Lung (tissue), 11 donors: ENCODE measurements at regions not wholly inside any gene's neighbourhood (a gene's known extent, or its start where the extent isn't known, plus 50 kb on each side); places are given as distances from the start of the nearest gene placed in this dataset.

Experiments
- ATAC-seq: fragments of 200-7000 bp; cut with Tn5 transposase; one replicate; pipeline ENCODE4 v1.9.1; 2020; ENCODE audit warnings: moderate number of reproducible peaks; ENCODE audit not compliant: insufficient read depth, low FRiP score
- DNase-seq, 3 donors: peaks; one replicate each; pipeline ENCODE4 v3.0.0-alpha.2; 2013 to 2017
- H3K27ac ChIP-seq, 2 donors: one replicate each; pipeline ENCODE4 v1.5.1; 2013; ENCODE audit warnings: mild to moderate bottlenecking in 2 of 2, moderate library complexity in 2 of 2, control low read depth in 1 of 2, inconsistent platforms in 1 of 2, low read depth in 1 of 2, low read length in 1 of 2
- H3K27me3 ChIP-seq, 3 donors: one replicate each; pipeline ENCODE4 v1.5.1; 2013; ENCODE audit warnings: low read length in 2 of 3; ENCODE audit not compliant: control insufficient read depth in 3 of 3, insufficient read depth in 3 of 3
- H3K36me3 ChIP-seq, 4 donors: one replicate each; pipeline ENCODE4 v1.5.1; 2013; ENCODE audit warnings: low read length in 4 of 4, mild to moderate bottlenecking in 1 of 4, moderate library complexity in 1 of 4; ENCODE audit not compliant: control insufficient read depth in 4 of 4, insufficient read depth in 4 of 4
- H3K4me1 ChIP-seq, 5 donors: one replicate each; pipeline ENCODE4 v1.5.1; 2013; ENCODE audit warnings: low read length in 5 of 5, mild to moderate bottlenecking in 2 of 5, moderate library complexity in 1 of 5; ENCODE audit not compliant: control insufficient read depth in 5 of 5, insufficient read depth in 5 of 5
- H3K4me3 ChIP-seq: one replicate; pipeline ENCODE4 v1.5.1; 2013; ENCODE audit warnings: mild to moderate bottlenecking, control low read depth, moderate library complexity
- H3K9ac ChIP-seq, 2 donors: one replicate each; pipeline ENCODE4 v1.5.1; 2013; ENCODE audit warnings: low read length in 2 of 2, control low read depth in 1 of 2; ENCODE audit not compliant: insufficient read depth in 1 of 2
- H3K9me3 ChIP-seq, 4 donors: one replicate each; pipeline ENCODE4 v1.5.1; 2013; ENCODE audit warnings: low read length in 3 of 4, mild to moderate bottlenecking in 1 of 4, moderate library complexity in 1 of 4; ENCODE audit not compliant: control insufficient read depth in 4 of 4, insufficient read depth in 3 of 4
- WGBS, 2 donors: extraction: QIAGEN DNeasy Blood & Tissue Kit; methylation state at CpG; one replicate each; pipeline ENCODE4 v1.1.7; 2013; 5-methylcytosine and 5-hydroxymethylcytosine counted together
- TF ChIP-seq, protein P1 (sequence below): IDR thresholded peaks from 2 replicates; pipeline ENCODE4 v1.5.1; 2012; ENCODE audit warnings: mild to moderate bottlenecking; ENCODE audit errors: control extremely low read depth, extremely low read depth
- donor health status: control.
- donor health status: control.
- donor health status: Bipolar disorder and iron deficiency.
- donor health status: healthy.
- donor health status: DM: yes; HTN: yes; CAD: no.

GRCh38 chr22:49158741-49159564 is 668.7 kb downstream of the BRD1 start:
- WGBS, 2 donors, result 74 to 75% methylated on average over 19 of the region's 19 CpGs
- Histone ChIP-seq H3K9ac (no peak overlapping the region), H3K27me3 (no peaks in the 10 kb centered on the region), H3K9me3 (no peaks in the 10 kb centered on the region), H3K4me1 (no peaks in the 10 kb centered on the region), H3K36me3 (no peaks in the 10 kb centered on the region), H3K27ac (no peak overlapping the region), H3K4me3 (no peak overlapping the region)
- DNase-seq, result no peak
- ATAC-seq, result no peak
- TF ChIP-seq, protein P1, sequence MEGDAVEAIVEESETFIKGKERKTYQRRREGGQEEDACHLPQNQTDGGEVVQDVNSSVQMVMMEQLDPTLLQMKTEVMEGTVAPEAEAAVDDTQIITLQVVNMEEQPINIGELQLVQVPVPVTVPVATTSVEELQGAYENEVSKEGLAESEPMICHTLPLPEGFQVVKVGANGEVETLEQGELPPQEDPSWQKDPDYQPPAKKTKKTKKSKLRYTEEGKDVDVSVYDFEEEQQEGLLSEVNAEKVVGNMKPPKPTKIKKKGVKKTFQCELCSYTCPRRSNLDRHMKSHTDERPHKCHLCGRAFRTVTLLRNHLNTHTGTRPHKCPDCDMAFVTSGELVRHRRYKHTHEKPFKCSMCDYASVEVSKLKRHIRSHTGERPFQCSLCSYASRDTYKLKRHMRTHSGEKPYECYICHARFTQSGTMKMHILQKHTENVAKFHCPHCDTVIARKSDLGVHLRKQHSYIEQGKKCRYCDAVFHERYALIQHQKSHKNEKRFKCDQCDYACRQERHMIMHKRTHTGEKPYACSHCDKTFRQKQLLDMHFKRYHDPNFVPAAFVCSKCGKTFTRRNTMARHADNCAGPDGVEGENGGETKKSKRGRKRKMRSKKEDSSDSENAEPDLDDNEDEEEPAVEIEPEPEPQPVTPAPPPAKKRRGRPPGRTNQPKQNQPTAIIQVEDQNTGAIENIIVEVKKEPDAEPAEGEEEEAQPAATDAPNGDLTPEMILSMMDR, result no peak

DNA sequence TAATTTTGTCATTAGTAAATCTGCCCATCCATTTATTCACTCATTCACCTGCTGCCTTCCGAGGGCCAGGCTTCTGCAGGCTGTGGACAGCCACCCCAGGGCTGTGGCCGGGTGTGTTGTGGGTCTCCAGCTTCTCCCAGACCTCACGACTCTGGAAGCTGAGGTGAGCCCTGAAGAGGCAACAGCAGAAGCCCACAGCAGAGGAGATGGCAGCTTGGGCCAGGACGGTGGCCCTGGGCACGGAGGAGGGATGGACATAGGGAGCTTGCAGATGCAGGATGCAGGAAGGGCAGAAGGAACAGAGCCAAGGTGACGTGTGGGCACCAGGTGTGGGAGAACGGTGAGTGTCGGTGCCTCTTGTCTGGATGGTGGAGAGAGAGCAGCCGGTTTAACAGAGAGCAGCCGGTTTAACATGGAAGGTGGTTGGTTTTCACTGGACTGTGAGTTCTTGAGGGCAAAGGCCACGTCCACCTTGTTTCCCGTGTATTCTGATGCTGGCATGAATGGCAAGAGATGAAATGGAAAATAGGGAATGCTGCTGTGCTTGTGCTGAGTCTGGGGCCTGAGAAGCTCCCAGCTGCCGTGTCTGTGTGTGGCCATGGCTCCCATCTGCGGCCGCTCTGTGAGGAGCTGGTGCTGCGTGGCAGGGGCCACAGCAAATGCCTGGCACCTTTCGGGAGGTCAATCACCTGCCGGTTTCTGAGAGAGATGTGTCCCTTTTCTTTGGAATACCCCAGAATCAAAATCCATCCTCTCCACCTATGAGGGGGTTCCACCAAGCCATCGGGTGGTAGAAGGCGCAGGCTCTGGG is 669.9 kb downstream of the BRD1 start:
- Histone ChIP-seq H3K4me3 (no peak overlapping the region), H3K9me3 (no peaks in the 10 kb centered on the region), H3K9ac (no peak overlapping the region), H3K27ac (no peak overlapping the region), H3K27me3 (no peaks in the 10 kb centered on the region), H3K36me3 (no peaks in the 10 kb centered on the region), H3K4me1 (no peaks in the 10 kb centered on the region)
- DNase-seq (no peak), ATAC-seq (no peak)
- TF ChIP-seq, protein P1, result no peak
- 83 to 89% methylated on average over 20 of the region's 20 CpGs for WGBS, 2 donors

GRCh38 chr22:49156662-49157285 is 670.9 kb downstream of the BRD1 start:
- no peak for ATAC-seq
- TF ChIP-seq, protein P1, result no peak
- Histone ChIP-seq H3K27me3 (no peaks in the 10 kb centered on the region), H3K4me3 (no peak overlapping the region), H3K27ac (no peak overlapping the region), H3K36me3 (no peaks in the 10 kb centered on the region), H3K9me3 (no peaks in the 10 kb centered on the region), H3K4me1 (no peaks in the 10 kb centered on the region), H3K9ac (no peak overlapping the region)
- peak; percentile 1 to 58 (median 27) for DNase-seq
- 64 to 80% methylated on average over 17 of the region's 17 CpGs for WGBS, 2 donors
